ENCODE measurements at regions not wholly inside any gene's neighbourhood (a gene's known extent, or its start where the extent isn't known, plus 50 kb on each side); places are given as distances from the start of the nearest gene placed in this dataset.

- no peak overlapping the region for H3K4me3 ChIP-seq (ENCODE audit: low read depth, low read length)
- TF ChIP-seq CTCF (IDR thresholded peaks at IDR 0.05; ENCODE audit: insufficient read depth, low read depth, low read length, missing control alignments), result no peak
- DNase-seq (ENCODE audit: low read depth), result no peak
Measured at GRCh38 chr13:109389456-109389855, 396.9 kb downstream of the IRS2 start.

GRCh38 chr13:109387471-109387870, 398.9 kb downstream of the IRS2 start:
- no peak for DNase-seq (ENCODE audit: low read depth)
- no peak for TF ChIP-seq CTCF (IDR thresholded peaks at IDR 0.05; ENCODE audit: insufficient read depth, low read depth, low read length, missing control alignments)
- H3K4me3 ChIP-seq (ENCODE audit: low read depth, low read length), result no peak overlapping the region

GRCh38 chr13:109385242-109385560, 401.2 kb downstream of the IRS2 start:
- DNase-seq (ENCODE audit: low read depth), result no peak
- TF ChIP-seq CTCF (IDR thresholded peaks at IDR 0.05; ENCODE audit: insufficient read depth, low read depth, low read length, missing control alignments), result no peak
- H3K4me3 ChIP-seq (ENCODE audit: low read depth, low read length), result no peak overlapping the region

- no peak for DNase-seq (ENCODE audit: low read depth)
- TF ChIP-seq CTCF (IDR thresholded peaks at IDR 0.05; ENCODE audit: insufficient read depth, low read depth, low read length, missing control alignments), result no peak
- H3K4me3 ChIP-seq (ENCODE audit: low read depth, low read length), result no peak overlapping the region
Measured at GRCh38 chr13:109384491-109385241, 401.7 kb downstream of the IRS2 start.

- no peak for DNase-seq (ENCODE audit: low read depth)
Measured at GRCh38 chr13:109383683-109384082, 402.7 kb downstream of the IRS2 start.

GRCh38 chr13:109381546-109382180, 404.7 kb downstream of the IRS2 start:
- TF ChIP-seq CTCF (IDR thresholded peaks at IDR 0.05; ENCODE audit: insufficient read depth, low read depth, low read length, missing control alignments), result no peak
- DNase-seq (ENCODE audit: low read depth), result no peak
- H3K4me3 ChIP-seq (ENCODE audit: low read depth, low read length), result no peak overlapping the region

More at GRCh38 chr13:109383683-109384082, 402.7 kb downstream of the IRS2 start:
- H3K4me3 ChIP-seq (ENCODE audit: low read depth, low read length), result no peak overlapping the region
- TF ChIP-seq CTCF (IDR thresholded peaks at IDR 0.05; ENCODE audit: insufficient read depth, low read depth, low read length, missing control alignments), result no peak

Measured in GM12865 (cell line).